ENCODE measurements at regions not wholly inside any gene's neighbourhood (a gene's known extent, or its start where the extent isn't known, plus 50 kb on each side); places are given as distances from the start of the nearest gene placed in this dataset.
"Not testable (repeated sequence)": the region's sequence is repeated elsewhere in the genome, so short reads cannot be mapped to it uniquely, and the experiment has no call there.

DNA sequence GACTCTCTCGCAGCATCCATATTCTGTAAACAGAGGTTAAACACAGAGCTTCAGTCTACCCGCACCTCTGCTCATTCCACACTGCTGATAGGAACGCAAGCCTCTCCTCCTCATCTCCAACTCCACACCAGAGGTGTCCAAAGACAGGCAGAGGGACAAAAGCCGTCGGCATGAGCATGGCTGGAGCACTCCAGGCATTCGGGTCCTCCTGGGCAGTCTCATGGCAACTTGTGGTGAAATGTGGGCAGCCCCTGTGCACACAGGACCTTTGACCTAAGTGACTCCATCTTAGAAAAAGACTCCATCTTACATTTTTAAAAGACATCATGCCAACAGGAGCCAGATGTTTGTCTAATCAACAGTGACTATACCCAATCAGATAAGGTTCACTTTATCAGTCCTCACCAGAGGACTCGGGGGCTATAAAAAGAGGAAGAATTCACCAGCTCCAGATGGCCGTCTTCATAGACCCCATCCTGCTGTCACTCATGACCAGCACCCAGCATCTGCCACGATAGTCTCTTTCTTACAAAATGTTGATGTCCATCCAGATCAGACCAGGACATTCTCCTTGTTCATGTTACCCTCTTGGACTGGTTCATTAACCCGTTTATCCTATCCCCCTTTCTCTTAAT, 304.4 kb downstream of the ANAPC1 start:
- TF ChIP-seq, protein P1, sequence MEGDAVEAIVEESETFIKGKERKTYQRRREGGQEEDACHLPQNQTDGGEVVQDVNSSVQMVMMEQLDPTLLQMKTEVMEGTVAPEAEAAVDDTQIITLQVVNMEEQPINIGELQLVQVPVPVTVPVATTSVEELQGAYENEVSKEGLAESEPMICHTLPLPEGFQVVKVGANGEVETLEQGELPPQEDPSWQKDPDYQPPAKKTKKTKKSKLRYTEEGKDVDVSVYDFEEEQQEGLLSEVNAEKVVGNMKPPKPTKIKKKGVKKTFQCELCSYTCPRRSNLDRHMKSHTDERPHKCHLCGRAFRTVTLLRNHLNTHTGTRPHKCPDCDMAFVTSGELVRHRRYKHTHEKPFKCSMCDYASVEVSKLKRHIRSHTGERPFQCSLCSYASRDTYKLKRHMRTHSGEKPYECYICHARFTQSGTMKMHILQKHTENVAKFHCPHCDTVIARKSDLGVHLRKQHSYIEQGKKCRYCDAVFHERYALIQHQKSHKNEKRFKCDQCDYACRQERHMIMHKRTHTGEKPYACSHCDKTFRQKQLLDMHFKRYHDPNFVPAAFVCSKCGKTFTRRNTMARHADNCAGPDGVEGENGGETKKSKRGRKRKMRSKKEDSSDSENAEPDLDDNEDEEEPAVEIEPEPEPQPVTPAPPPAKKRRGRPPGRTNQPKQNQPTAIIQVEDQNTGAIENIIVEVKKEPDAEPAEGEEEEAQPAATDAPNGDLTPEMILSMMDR (IDR thresholded peaks at IDR 0.05; ENCODE audit: poor library complexity): not testable (repeated sequence)
- TF ChIP-seq EZH2 (IDR thresholded peaks at IDR 0.05; ENCODE audit: borderline replicate concordance); EZH2phosphoT487 (IDR thresholded peaks at IDR 0.05; ENCODE audit: low read depth, severe bottlenecking, unreplicated experiment): not testable (repeated sequence)
